ENCODE measurements at regions not wholly inside any gene's neighbourhood (a gene's known extent, or its start where the extent isn't known, plus 50 kb on each side); places are given as distances from the start of the nearest gene placed in this dataset.

GRCh38 chr12:60872850-60873713 is 1277.3 kb downstream of the SLC16A7 start:
- DNase-seq: no peak

GRCh38 chr12:60874091-60874490 is 1278.3 kb downstream of the SLC16A7 start:
- DNase-seq: no peak

- no peak for DNase-seq
Measured at GRCh38 chr12:60920841-60921495, 1325.1 kb downstream of the SLC16A7 start.

GRCh38 chr12:60921541-60921940 is 1325.7 kb downstream of the SLC16A7 start:
- DNase-seq: no peak

- DNase-seq: no peak
Measured at GRCh38 chr12:60926256-60926655, 1330.4 kb downstream of the SLC16A7 start.

- DNase-seq: no peak
Measured at GRCh38 chr12:60930151-60930550, 1330.1 kb upstream of the USP15 start.

GRCh38 chr12:60935981-60936761 is 1324.0 kb upstream of the USP15 start:
- DNase-seq: no peak

- DNase-seq: no peak
Measured at GRCh38 chr12:60947533-60947932, 1312.7 kb upstream of the USP15 start.

GRCh38 chr12:60967128-60967527 is 1293.1 kb upstream of the USP15 start:
- no peak for DNase-seq

GRCh38 chr12:60977966-60978365 is 1282.2 kb upstream of the USP15 start:
- no peak for DNase-seq

- no peak for DNase-seq
Measured at GRCh38 chr12:60980558-60980957, 1279.6 kb upstream of the USP15 start.

GRCh38 chr12:60981473-60981872 is 1278.7 kb upstream of the USP15 start:
- no peak for DNase-seq

GRCh38 chr12:60992087-60992486 is 1268.1 kb upstream of the USP15 start:
- DNase-seq: no peak

GRCh38 chr12:60995256-60995825 is 1264.9 kb upstream of the USP15 start:
- DNase-seq: no peak

GRCh38 chr12:60997869-60998378 is 1262.3 kb upstream of the USP15 start:
- no peak for DNase-seq

GRCh38 chr12:61009192-61009591 is 1251.0 kb upstream of the USP15 start:
- peak; percentile 34 for DNase-seq

GRCh38 chr12:61011767-61012423 is 1248.3 kb upstream of the USP15 start:
- no peak for DNase-seq

GRCh38 chr12:61018571-61018970 is 1241.6 kb upstream of the USP15 start:
- no peak for DNase-seq

GRCh38 chr12:61023231-61023630 is 1237.0 kb upstream of the USP15 start:
- no peak for DNase-seq

- DNase-seq: no peak
Measured at GRCh38 chr12:61029516-61029915, 1230.7 kb upstream of the USP15 start.

- no peak for DNase-seq
Measured at GRCh38 chr12:61037792-61038191, 1222.4 kb upstream of the USP15 start.

GRCh38 chr12:61043838-61044237 is 1216.4 kb upstream of the USP15 start:
- no peak for DNase-seq

Measured in skin of body (tissue), 1 donor.